ENCODE measurements at regions not wholly inside any gene's neighbourhood (a gene's known extent, or its start where the extent isn't known, plus 50 kb on each side); places are given as distances from the start of the nearest gene placed in this dataset.

DNA sequence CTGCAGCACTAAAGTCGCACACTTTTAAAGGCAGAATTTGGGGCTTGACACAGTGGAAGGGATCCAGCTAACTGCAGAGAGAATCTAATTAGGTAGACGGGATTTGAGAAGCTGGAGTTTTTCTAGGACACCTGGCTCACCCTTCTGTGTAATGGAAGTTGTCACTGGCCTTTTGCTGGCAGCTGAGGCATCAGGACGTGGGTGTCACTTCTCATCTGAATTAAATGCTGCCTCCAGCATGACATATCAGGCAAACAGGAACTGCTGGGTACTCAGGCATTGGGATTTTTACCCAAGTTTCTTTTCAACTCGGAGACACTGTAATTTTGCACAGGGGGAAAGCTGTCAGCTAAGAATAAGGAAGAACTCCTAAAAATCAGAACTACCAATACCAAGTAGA lies 861.9 kb upstream of the ARPP21 start:
- intact Hi-C loops (cut with micrococcal nuclease): no loop called here
- CTCF ChIA-PET: no interaction called here
- Mint-ChIP-seq H3K27me3 (ENCODE audit: insufficient read depth, unreplicated experiment) (no peaks in the 10 kb centered on the region), H3K36me3 (ENCODE audit: insufficient read depth, unreplicated experiment) (no peaks in the 10 kb centered on the region), H3K4me1 (ENCODE audit: insufficient read depth, unreplicated experiment) (no peaks in the 10 kb centered on the region), H3K27ac (ENCODE audit: low read depth, unreplicated experiment) (no peak overlapping the region), H3K9me3 (ENCODE audit: unreplicated experiment) (no peaks in the 10 kb centered on the region), H3K4me3 (ENCODE audit: unreplicated experiment) (no peak overlapping the region)
- TF ChIP-seq, protein P1, sequence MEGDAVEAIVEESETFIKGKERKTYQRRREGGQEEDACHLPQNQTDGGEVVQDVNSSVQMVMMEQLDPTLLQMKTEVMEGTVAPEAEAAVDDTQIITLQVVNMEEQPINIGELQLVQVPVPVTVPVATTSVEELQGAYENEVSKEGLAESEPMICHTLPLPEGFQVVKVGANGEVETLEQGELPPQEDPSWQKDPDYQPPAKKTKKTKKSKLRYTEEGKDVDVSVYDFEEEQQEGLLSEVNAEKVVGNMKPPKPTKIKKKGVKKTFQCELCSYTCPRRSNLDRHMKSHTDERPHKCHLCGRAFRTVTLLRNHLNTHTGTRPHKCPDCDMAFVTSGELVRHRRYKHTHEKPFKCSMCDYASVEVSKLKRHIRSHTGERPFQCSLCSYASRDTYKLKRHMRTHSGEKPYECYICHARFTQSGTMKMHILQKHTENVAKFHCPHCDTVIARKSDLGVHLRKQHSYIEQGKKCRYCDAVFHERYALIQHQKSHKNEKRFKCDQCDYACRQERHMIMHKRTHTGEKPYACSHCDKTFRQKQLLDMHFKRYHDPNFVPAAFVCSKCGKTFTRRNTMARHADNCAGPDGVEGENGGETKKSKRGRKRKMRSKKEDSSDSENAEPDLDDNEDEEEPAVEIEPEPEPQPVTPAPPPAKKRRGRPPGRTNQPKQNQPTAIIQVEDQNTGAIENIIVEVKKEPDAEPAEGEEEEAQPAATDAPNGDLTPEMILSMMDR (IDR thresholded peaks at IDR 0.05; ENCODE audit: unreplicated experiment): no peak
- DNase-seq (ENCODE audit: unreplicated experiment): no peak
- POLR2A ChIA-PET: interaction anchor here (0.6 kb wide), 1 partner anchor 71 kb away, joined by 3 read pairs; no protein-coding TSS in a partner anchor
- no TSS peak for BruUV-seq (replicated peaks)

DNA sequence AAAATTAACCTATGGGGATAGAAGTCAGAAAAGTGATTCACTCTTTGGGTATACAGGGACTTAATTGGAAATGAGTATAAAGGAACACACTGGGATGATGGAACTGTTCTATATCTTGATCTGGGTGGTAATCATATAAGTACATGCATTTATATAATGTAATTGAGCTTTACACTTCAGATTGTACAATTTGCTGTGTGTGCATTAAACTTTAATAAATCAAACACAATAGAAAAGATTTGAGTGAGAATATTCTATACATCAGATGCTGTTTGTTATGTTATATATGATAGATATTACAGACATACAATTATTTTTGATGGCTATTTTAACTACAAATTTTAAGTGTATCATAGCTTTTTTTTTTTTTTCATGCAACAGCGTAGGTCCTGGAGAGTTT lies 860.2 kb upstream of the ARPP21 start:
- Mint-ChIP-seq H3K9me3 (ENCODE audit: unreplicated experiment) (no peaks in the 10 kb centered on the region), H3K27ac (ENCODE audit: low read depth, unreplicated experiment) (no peak overlapping the region), H3K36me3 (ENCODE audit: insufficient read depth, unreplicated experiment) (no peaks in the 10 kb centered on the region), H3K27me3 (ENCODE audit: insufficient read depth, unreplicated experiment) (no peaks in the 10 kb centered on the region), H3K4me3 (ENCODE audit: unreplicated experiment) (no peak overlapping the region), H3K4me1 (ENCODE audit: insufficient read depth, unreplicated experiment) (no peaks in the 10 kb centered on the region)
- CTCF ChIA-PET: interaction anchor here (0.9 to 1.1 kb wide), 2 partner anchors 24 to 519 kb away, joined by 3 to 4 read pairs; no protein-coding TSS in a partner anchor
- no peak for DNase-seq (ENCODE audit: unreplicated experiment)
- BruUV-seq (replicated peaks): no TSS peak
- intact Hi-C loops (cut with micrococcal nuclease): no loop called here
- POLR2A ChIA-PET: no interaction called here
- TF ChIP-seq, protein P1 (IDR thresholded peaks at IDR 0.05; ENCODE audit: unreplicated experiment): no peak

DNA sequence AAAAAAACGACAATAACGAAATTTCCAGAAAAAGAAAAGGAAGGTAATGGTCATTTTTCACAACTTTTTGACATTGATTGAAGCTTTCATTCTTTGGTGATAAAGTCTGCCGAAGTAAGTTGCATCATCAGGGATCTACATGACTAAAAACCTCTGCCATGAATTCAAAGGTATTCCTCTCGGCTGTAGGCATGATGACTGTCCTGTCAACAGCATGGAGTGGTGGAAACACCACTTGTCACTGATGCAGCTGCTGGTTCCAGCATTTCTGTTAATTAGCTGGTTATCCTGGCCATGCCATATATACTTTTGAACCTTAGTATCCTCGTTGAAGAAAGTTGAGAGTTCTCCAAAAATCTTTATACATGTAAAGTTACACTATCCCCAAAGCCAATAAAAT lies 859.0 kb upstream of the ARPP21 start:
- Mint-ChIP-seq H3K27me3 (ENCODE audit: insufficient read depth, unreplicated experiment) (no peaks in the 10 kb centered on the region), H3K36me3 (ENCODE audit: insufficient read depth, unreplicated experiment) (no peaks in the 10 kb centered on the region), H3K4me3 (ENCODE audit: unreplicated experiment) (no peak overlapping the region), H3K9me3 (ENCODE audit: unreplicated experiment) (no peaks in the 10 kb centered on the region), H3K4me1 (ENCODE audit: insufficient read depth, unreplicated experiment) (no peaks in the 10 kb centered on the region), H3K27ac (ENCODE audit: low read depth, unreplicated experiment) (no peak overlapping the region)
- BruUV-seq (replicated peaks): no TSS peak
- TF ChIP-seq, protein P1 (IDR thresholded peaks at IDR 0.05; ENCODE audit: unreplicated experiment): no peak
- CTCF ChIA-PET: interaction anchor here (0.6 kb wide), 1 partner anchor 1828 kb away, joined by 3 read pairs; no protein-coding TSS in a partner anchor
- DNase-seq (ENCODE audit: unreplicated experiment): no peak
- intact Hi-C loops (cut with micrococcal nuclease): no loop called here
- POLR2A ChIA-PET: no interaction called here

DNA sequence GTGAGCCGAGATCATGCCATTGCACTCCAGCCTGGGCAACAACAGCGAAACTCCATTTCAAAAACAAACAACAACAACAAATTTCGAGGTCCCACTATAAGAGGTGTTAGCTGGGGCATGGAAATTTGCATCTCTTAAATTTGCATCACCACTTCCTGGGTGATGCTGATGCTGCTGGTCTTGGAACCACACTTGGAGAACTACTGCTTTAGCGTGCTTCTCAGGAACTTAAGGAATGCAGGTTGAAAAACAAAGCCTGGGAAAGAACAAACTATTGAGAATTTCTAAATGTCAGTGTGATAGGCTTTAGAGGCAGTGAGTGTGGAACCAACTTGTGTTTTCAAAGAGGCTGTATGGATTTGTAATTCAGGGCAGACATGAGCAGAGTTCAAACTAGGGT lies 858.4 kb upstream of the ARPP21 start:
- H3K27ac Mint-ChIP-seq (ENCODE audit: low read depth, unreplicated experiment): no peak overlapping the region

More for the DNA sequence above, 858.4 kb upstream of the ARPP21 start:
- Mint-ChIP-seq H3K36me3 (ENCODE audit: insufficient read depth, unreplicated experiment) (no peaks in the 10 kb centered on the region), H3K27me3 (ENCODE audit: insufficient read depth, unreplicated experiment) (no peaks in the 10 kb centered on the region), H3K4me1 (ENCODE audit: insufficient read depth, unreplicated experiment) (no peaks in the 10 kb centered on the region), H3K9me3 (ENCODE audit: unreplicated experiment) (no peaks in the 10 kb centered on the region), H3K4me3 (ENCODE audit: unreplicated experiment) (no peak overlapping the region)
- TF ChIP-seq, protein P1 (IDR thresholded peaks at IDR 0.05; ENCODE audit: unreplicated experiment): no peak
- intact Hi-C loops (cut with micrococcal nuclease): no loop called here
- no peak for DNase-seq (ENCODE audit: unreplicated experiment)
- no TSS peak for BruUV-seq (replicated peaks)
- ChIA-PET POLR2A (no interaction called here), CTCF (interaction anchor here (0.6 kb wide), 1 partner anchor 26 kb away, joined by 8 read pairs; no protein-coding TSS in a partner anchor)
